ENCODE measurements at regions not wholly inside any gene's neighbourhood (a gene's known extent, or its start where the extent isn't known, plus 50 kb on each side); places are given as distances from the start of the nearest gene placed in this dataset.

- intact Hi-C loops (cut with micrococcal nuclease): loop anchor here (5.0 kb wide), 1 partner anchor 56 kb away; the partner anchor contains the start of gene ACKR3
- Histone ChIP-seq H3F3A (ENCODE audit: low read length, unreplicated experiment) (no peaks in the 10 kb centered on the region), H3K27me3 (ENCODE audit: low read length) (peaks cover 6% of the 10 kb centered on the region; the same call in 1 of the 2 replicates), H2AFZ (ENCODE audit: low read length) (no peak overlapping the region), H3K36me3 (ENCODE audit: low read depth, low read length) (no peaks in the 10 kb centered on the region), H4K20me1 (ENCODE audit: low read length) (no peaks in the 10 kb centered on the region), H3K4me2 (ENCODE audit: low read length) (no peak overlapping the region), H3K79me2 (ENCODE audit: low read length) (no peaks in the 10 kb centered on the region), H3K9ac (ENCODE audit: low read length) (no peak overlapping the region), H3K4me1 (ENCODE audit: insufficient read depth, low read length) (no peaks in the 10 kb centered on the region), H3K27ac (ENCODE audit: low read length) (no peak overlapping the region), H3K9me2 (replicated peaks; ENCODE audit: low read length) (no peaks in the 10 kb centered on the region), H3K4me3 (ENCODE audit: low read length) (no peak overlapping the region), H3K9me3 (ENCODE audit: low read length) (no peaks in the 10 kb centered on the region)
- BruUV-seq (replicated peaks): no TSS peak
- CTCF ChIA-PET: no interaction called here
- no peak for TF ChIP-seq EZH2phosphoT487 (IDR thresholded peaks at IDR 0.05; ENCODE audit: borderline replicate concordance, low read length)
- no peak for TF ChIP-seq CTCF (conservative IDR thresholded peaks at IDR 0.05; ENCODE audit: low read depth, low read length)
- TF ChIP-seq EZH2 (IDR thresholded peaks at IDR 0.05; ENCODE audit: low read length, unreplicated experiment): no peak
- POLR2A ChIA-PET (ENCODE audit: unreplicated experiment): no interaction called here
- DNase-seq: no peak
- no peak for ATAC-seq
These were observed 58.4 kb upstream of the ACKR3 start for GRCh38 chr2:236511266-236511665.

DNA sequence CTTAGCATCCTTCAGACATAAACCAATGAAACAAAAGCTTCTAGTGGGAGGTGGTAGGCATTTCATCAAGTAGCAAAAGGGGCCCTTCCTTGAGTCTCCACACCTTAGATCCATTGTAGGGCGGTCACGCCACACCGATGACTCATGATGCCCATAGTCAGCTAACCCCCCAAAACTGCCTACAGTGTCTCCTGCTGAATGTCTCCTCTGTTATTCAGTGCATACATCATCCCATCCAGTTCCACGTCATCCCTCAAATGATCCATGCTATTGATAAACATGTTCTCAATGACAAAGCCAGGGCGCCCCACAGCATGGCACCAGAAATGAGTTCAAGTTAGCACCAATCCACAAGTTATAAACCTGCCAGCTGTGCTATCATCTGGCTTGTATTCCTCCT lies 57.4 kb upstream of the ACKR3 start:
- H3K27ac ChIP-seq (ENCODE audit: low read length): no peak overlapping the region
- TF ChIP-seq EZH2 (IDR thresholded peaks at IDR 0.05; ENCODE audit: low read length, unreplicated experiment) (no peak), EZH2phosphoT487 (IDR thresholded peaks at IDR 0.05; ENCODE audit: borderline replicate concordance, low read length) (no peak), CTCF (conservative IDR thresholded peaks at IDR 0.05; ENCODE audit: low read depth, low read length) (no peak)
- no peaks in the 10 kb centered on the region for H3K9me2 ChIP-seq (replicated peaks; ENCODE audit: low read length)

DNA sequence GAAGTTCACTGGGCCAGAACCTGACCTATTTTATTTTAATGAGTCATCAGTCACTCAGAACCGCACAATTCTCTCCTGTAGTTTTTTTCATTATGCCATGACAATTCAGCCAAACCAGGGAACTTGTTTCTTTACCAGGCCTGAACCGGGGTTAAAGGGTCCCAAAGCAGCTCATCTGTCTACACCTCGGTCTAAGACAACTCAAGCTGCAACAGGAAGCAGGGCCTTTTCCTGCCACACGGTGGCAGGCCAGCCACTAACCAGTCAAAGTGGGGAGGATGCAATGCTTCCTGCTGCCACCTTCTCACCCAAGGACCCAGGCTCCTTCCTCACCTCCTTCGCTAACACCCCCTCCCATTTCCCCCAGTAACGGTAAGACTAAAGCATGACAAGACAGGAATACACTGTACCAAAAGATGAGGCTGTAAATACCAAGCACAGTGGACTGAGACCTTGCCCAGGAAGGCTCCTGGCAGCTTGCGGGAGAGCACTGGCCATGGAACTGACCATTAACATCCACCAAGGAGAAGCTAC lies 56.7 kb upstream of the ACKR3 start:
- Histone ChIP-seq H4K20me1 (ENCODE audit: low read length) (no peaks in the 10 kb centered on the region), H3K9me2 (replicated peaks; ENCODE audit: low read length) (no peaks in the 10 kb centered on the region), H3F3A (ENCODE audit: low read length, unreplicated experiment) (no peaks in the 10 kb centered on the region), H3K4me1 (ENCODE audit: insufficient read depth, low read length) (no peaks in the 10 kb centered on the region), H3K4me3 (ENCODE audit: low read length) (no peak overlapping the region), H3K79me2 (ENCODE audit: low read length) (no peaks in the 10 kb centered on the region), H3K27me3 (ENCODE audit: low read length) (no peaks in the 10 kb centered on the region), H3K27ac (ENCODE audit: low read length) (no peak overlapping the region), H2AFZ (ENCODE audit: low read length) (no peak overlapping the region), H3K9me3 (ENCODE audit: low read length) (no peaks in the 10 kb centered on the region), H3K9ac (ENCODE audit: low read length) (no peak overlapping the region), H3K4me2 (ENCODE audit: low read length) (no peak overlapping the region), H3K36me3 (ENCODE audit: low read depth, low read length) (no peaks in the 10 kb centered on the region)
- CTCF ChIA-PET: interaction anchor here (0.6 to 2.3 kb wide), 6 partner anchors 56 to 548 kb away, joined by 3 to 14 read pairs (median 5); partner anchors contain the start of gene ACKR3
- intact Hi-C loops (cut with micrococcal nuclease): loop anchor here (1.0 to 5.0 kb wide), 3 partner anchors 54 to 547 kb away; partner anchors contain the start of gene ACKR3
- BruUV-seq (replicated peaks): no TSS peak
- TF ChIP-seq EZH2 (IDR thresholded peaks at IDR 0.05; ENCODE audit: low read length, unreplicated experiment) (no peak), CTCF (conservative IDR thresholded peaks at IDR 0.05; ENCODE audit: low read depth, low read length) (peak; percentile 86), EZH2phosphoT487 (IDR thresholded peaks at IDR 0.05; ENCODE audit: borderline replicate concordance, low read length) (no peak)
- POLR2A ChIA-PET (ENCODE audit: unreplicated experiment): no interaction called here
- DNase-seq: peak; percentile 67
- peak; percentile 90 for ATAC-seq

More for the DNA sequence above, 57.4 kb upstream of the ACKR3 start:
- CTCF ChIA-PET: interaction anchor here (0.6 to 2.3 kb wide), 6 partner anchors 57 to 549 kb away, joined by 3 to 14 read pairs (median 5); partner anchors contain the start of gene ACKR3
- Histone ChIP-seq H3K27me3 (ENCODE audit: low read length) (no peaks in the 10 kb centered on the region), H3K9ac (ENCODE audit: low read length) (no peak overlapping the region), H3K36me3 (ENCODE audit: low read depth, low read length) (no peaks in the 10 kb centered on the region), H3K4me3 (ENCODE audit: low read length) (no peak overlapping the region), H4K20me1 (ENCODE audit: low read length) (no peaks in the 10 kb centered on the region), H3K4me1 (ENCODE audit: insufficient read depth, low read length) (no peaks in the 10 kb centered on the region), H2AFZ (ENCODE audit: low read length) (no peak overlapping the region), H3K4me2 (ENCODE audit: low read length) (no peak overlapping the region), H3F3A (ENCODE audit: low read length, unreplicated experiment) (no peaks in the 10 kb centered on the region), H3K79me2 (ENCODE audit: low read length) (no peaks in the 10 kb centered on the region), H3K9me3 (ENCODE audit: low read length) (no peaks in the 10 kb centered on the region)
- no peak for DNase-seq
- POLR2A ChIA-PET (ENCODE audit: unreplicated experiment): no interaction called here
- no peak for ATAC-seq
- BruUV-seq (replicated peaks): no TSS peak
- intact Hi-C loops (cut with micrococcal nuclease): loop anchor here (5.0 kb wide), 1 partner anchor 55 kb away; the partner anchor contains the start of gene ACKR3

All from PC-3 (cell line).